Loucy (cell line): ENCODE measurements at regions not wholly inside any gene's neighbourhood (a gene's known extent, or its start where the extent isn't known, plus 50 kb on each side); places are given as distances from the start of the nearest gene placed in this dataset.

Experiments
- H2AFZ ChIP-seq: fragments of 200-600 bp; sonication (generic); 2 replicates; pipeline ENCODE4 v1.6.0; 2016; ENCODE audit warnings: antibody characterized with exemption, mild to moderate bottlenecking, low read length, moderate library complexity
- H3F3A ChIP-seq: fragments of 200-600 bp; 2 replicates; pipeline ENCODE4 v1.6.0; 2016; ENCODE audit warnings: antibody characterized with exemption, low read depth, mild to moderate bottlenecking
- H3K27me3 ChIP-seq: fragments of 200-600 bp; sonication (generic); 2 replicates; pipeline ENCODE4 v1.6.1; 2014; ENCODE audit warnings: low read length, mild to moderate bottlenecking; ENCODE audit not compliant: insufficient read depth, poor library complexity, severe bottlenecking
- H3K36me3 ChIP-seq: fragments of 200-600 bp; sonication (generic); 2 replicates; pipeline ENCODE4 v1.6.1; 2016; ENCODE audit warnings: low read length; ENCODE audit not compliant: insufficient read depth
- H3K4me1 ChIP-seq: fragments of 200-600 bp; sonication (generic); 2 replicates; pipeline ENCODE4 v1.5.1; 2014; ENCODE audit warnings: low read length, mild to moderate bottlenecking; ENCODE audit not compliant: insufficient read depth, poor library complexity, severe bottlenecking
- H3K4me2 ChIP-seq: fragments of 200-600 bp; sonication (generic); 2 replicates; pipeline ENCODE4 v1.6.0; 2014; ENCODE audit warnings: antibody characterized with exemption, low read length, low read depth, mild to moderate bottlenecking; ENCODE audit not compliant: poor library complexity, severe bottlenecking
- H3K4me3 ChIP-seq: fragments of 200-600 bp; sonication (generic); 2 replicates; pipeline ENCODE4 v1.5.1; 2014; ENCODE audit warnings: low read length, mild to moderate bottlenecking, mixed read lengths; ENCODE audit not compliant: poor library complexity, severe bottlenecking
- H3K79me2 ChIP-seq: fragments of 200-600 bp; sonication (generic); 2 replicates; pipeline ENCODE4 v1.6.1; 2014; ENCODE audit warnings: low read length; ENCODE audit not compliant: insufficient read depth
- H3K9ac ChIP-seq: fragments of 200-600 bp; sonication (generic); 2 replicates; pipeline ENCODE4 v1.6.0; 2014; ENCODE audit warnings: mild to moderate bottlenecking, low read depth, low read length, moderate library complexity; ENCODE audit not compliant: poor library complexity, severe bottlenecking
- H3K9me2 ChIP-seq: fragments of 200-600 bp; sonication (generic); replicated peaks from 2 replicates; pipeline ENCODE4 v1.6.1; 2016; ENCODE audit warnings: low read depth, low read length, mixed read lengths
- H3K9me3 ChIP-seq: fragments of 200-600 bp; sonication (generic); 2 replicates; pipeline ENCODE4 v1.6.1; 2014; ENCODE audit warnings: mild to moderate bottlenecking, antibody characterized with exemption, low read length, low read depth; ENCODE audit not compliant: insufficient read depth
- H4K20me1 ChIP-seq: fragments of 200-600 bp; sonication (generic); 2 replicates; pipeline ENCODE4 v1.6.0; 2014; ENCODE audit warnings: antibody characterized with exemption, low read length, mild to moderate bottlenecking; ENCODE audit not compliant: insufficient read depth, poor library complexity, severe bottlenecking
- EZH2phosphoT487 ChIP-seq: fragments of 200-600 bp; IDR thresholded peaks from 2 replicates; pipeline ENCODE4 v1.6.1; 2018; ENCODE audit warnings: antibody characterized with exemption, mild to moderate bottlenecking, moderate library complexity, borderline replicate concordance
- TF ChIP-seq, protein P1 (sequence below): fragments of 200-600 bp; sonication (generic); conservative IDR thresholded peaks from 2 replicates; pipeline ENCODE4 v1.5.1; 2014; ENCODE audit warnings: mild to moderate bottlenecking, antibody characterized with exemption, low read length

- Histone ChIP-seq H4K20me1 (no peaks in the 10 kb centered on the region), H3K27me3 (no peaks in the 10 kb centered on the region), H3F3A (no peaks in the 10 kb centered on the region), H3K79me2 (no peaks in the 10 kb centered on the region), H3K4me2 (no peak overlapping the region), H2AFZ (no peak overlapping the region), H3K9ac (no peak overlapping the region), H3K9me3 (no peaks in the 10 kb centered on the region), H3K4me1 (no peaks in the 10 kb centered on the region), H3K9me2 (no peaks in the 10 kb centered on the region), H3K36me3 (no peaks in the 10 kb centered on the region), H3K4me3 (no peak overlapping the region)
- TF ChIP-seq EZH2phosphoT487: no peak
- TF ChIP-seq, protein P1, sequence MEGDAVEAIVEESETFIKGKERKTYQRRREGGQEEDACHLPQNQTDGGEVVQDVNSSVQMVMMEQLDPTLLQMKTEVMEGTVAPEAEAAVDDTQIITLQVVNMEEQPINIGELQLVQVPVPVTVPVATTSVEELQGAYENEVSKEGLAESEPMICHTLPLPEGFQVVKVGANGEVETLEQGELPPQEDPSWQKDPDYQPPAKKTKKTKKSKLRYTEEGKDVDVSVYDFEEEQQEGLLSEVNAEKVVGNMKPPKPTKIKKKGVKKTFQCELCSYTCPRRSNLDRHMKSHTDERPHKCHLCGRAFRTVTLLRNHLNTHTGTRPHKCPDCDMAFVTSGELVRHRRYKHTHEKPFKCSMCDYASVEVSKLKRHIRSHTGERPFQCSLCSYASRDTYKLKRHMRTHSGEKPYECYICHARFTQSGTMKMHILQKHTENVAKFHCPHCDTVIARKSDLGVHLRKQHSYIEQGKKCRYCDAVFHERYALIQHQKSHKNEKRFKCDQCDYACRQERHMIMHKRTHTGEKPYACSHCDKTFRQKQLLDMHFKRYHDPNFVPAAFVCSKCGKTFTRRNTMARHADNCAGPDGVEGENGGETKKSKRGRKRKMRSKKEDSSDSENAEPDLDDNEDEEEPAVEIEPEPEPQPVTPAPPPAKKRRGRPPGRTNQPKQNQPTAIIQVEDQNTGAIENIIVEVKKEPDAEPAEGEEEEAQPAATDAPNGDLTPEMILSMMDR: no peak
These were observed 582.0 kb upstream of the MKI67 start for GRCh38 chr10:128708182-128708581.

GRCh38 chr10:128709686-128710085 lies 583.5 kb upstream of the MKI67 start:
- no peaks in the 10 kb centered on the region for H3F3A ChIP-seq
- no peaks in the 10 kb centered on the region for H3K36me3 ChIP-seq
- no peaks in the 10 kb centered on the region for H3K27me3 ChIP-seq
- no peak overlapping the region for H3K4me2 ChIP-seq
- no peaks in the 10 kb centered on the region for H3K4me1 ChIP-seq
- H3K9me3 ChIP-seq: no peaks in the 10 kb centered on the region
- H4K20me1 ChIP-seq: no peaks in the 10 kb centered on the region
- H3K4me3 ChIP-seq: no peak overlapping the region
- H3K9me2 ChIP-seq: no peaks in the 10 kb centered on the region
- H3K79me2 ChIP-seq: no peaks in the 10 kb centered on the region
- TF ChIP-seq, protein P1: no peak
- TF ChIP-seq EZH2phosphoT487: no peak
- no peak overlapping the region for H2AFZ ChIP-seq
- no peak overlapping the region for H3K9ac ChIP-seq

DNA sequence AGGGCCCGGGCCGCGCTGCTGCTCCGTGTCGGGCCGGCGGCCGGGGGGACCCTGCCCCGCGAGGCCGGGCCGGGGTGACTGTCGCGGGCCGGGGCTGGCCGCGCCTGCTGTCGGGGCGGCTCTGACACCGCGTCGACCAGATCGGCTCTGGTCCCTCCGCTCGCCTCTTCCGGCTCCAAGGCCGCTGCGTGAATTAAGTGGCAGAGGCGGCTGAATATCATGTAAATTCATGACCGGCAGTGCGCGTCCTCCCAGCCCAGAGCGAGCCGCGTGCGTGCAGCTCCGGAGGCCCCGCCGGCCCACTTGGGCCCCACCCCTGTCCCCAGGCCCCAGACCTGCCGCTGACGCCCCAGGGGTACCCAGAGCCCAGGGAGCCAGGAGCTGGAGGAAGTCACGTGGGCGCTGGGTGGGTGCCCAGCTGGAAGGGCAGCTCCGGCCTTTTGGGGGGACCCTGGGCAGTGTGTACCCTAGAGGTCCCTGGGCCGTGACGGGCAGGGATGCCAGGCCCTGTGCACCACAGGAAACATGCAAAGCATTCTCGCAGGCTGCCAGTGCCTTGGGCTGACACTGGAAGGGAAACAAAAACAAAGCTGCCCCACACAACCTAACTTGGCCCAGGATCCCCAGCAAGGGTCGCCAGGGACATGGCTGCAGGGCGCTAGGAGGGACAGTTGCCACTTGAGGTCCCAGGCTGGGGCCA lies 584.0 kb upstream of the MKI67 start:
- Histone ChIP-seq H3F3A (no peaks in the 10 kb centered on the region), H3K4me2 (no peak overlapping the region), H3K9me3 (no peaks in the 10 kb centered on the region), H2AFZ (no peak overlapping the region), H4K20me1 (no peaks in the 10 kb centered on the region), H3K9me2 (no peaks in the 10 kb centered on the region), H3K4me1 (no peaks in the 10 kb centered on the region), H3K4me3 (no peak overlapping the region), H3K36me3 (no peaks in the 10 kb centered on the region), H3K79me2 (no peaks in the 10 kb centered on the region), H3K9ac (no peak overlapping the region), H3K27me3 (no peaks in the 10 kb centered on the region)
- TF ChIP-seq EZH2phosphoT487: no peak
- TF ChIP-seq, protein P1: no peak
